ENCODE measurements at regions not wholly inside any gene's neighbourhood (a gene's known extent, or its start where the extent isn't known, plus 50 kb on each side); places are given as distances from the start of the nearest gene placed in this dataset.

GRCh38 chr14:94890785-94891184 is 120.9 kb upstream of the GSC start:
- no peak for TF ChIP-seq CTCF (IDR thresholded peaks at IDR 0.05)
- no peak for TF ChIP-seq POLR2AphosphoS5 (IDR thresholded peaks at IDR 0.05)
- TF ChIP-seq POLR2A (IDR thresholded peaks at IDR 0.05) = no peak
